HG02588 (cell line): ENCODE measurements at regions not wholly inside any gene's neighbourhood (a gene's known extent, or its start where the extent isn't known, plus 50 kb on each side); places are given as distances from the start of the nearest gene placed in this dataset.

ENCODE experiments used
- ATAC-seq: cut with Tn5 transposase; IDR thresholded peaks from one replicate; pipeline ENCODE4 v1.9.1; 2021; ENCODE audit warnings: mild to moderate bottlenecking, moderate library complexity; ENCODE audit not compliant: unreplicated experiment

DNA sequence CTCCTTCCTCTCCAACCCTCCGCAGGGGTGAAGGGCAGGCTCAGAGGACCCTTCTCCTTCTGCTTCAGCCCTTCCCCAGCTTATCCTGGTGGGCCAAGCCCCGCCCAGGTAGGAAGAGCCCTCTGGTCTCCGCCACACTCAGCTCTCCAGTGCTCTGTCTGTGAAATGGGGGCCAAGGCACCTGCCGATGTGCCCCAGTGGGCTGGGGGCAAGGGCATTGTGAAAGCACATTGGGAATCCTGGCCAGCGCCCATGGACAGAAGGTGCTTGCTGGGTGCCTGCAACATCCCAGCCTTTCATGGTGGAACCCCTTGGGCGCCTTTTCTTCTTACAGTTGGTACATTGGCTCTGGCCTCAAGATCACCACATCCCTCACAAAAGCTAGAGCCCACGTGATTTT lies 150.8 kb downstream of the INHBB start:
- no peak for ATAC-seq

DNA sequence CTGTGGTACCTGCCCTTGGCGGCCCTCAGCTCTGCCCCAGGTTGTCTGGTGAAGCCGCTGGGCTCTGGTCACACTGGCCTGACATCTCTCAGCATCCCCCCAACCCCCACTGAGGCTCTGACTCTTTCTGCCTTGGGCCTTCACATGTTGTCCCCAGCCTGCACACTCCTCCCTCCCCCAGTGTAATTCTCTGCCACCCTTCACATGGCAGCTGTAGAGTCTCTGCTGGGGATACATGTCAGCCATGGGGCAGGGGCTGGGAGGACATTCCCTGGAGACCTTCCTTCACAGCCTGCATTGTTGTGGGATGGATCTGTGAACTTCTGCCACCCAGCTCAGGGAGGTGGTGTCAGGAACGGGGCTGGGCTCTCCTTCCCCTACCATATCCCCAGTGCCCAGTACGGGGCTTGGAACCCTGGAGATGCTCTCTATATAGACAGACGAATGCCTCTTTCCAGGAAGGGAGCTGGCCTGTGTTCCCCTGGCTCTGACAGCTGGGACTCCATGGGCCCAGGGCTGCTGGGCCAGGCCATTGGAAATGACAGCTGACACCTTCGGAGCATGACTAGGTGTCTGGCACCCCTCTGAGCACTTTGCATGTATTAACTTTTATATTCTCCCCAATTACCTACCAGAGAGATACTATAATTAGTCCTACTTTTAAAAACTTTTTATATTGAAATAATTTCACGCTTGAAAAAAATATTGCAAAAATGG lies 151.5 kb downstream of the INHBB start:
- no peak for ATAC-seq

DNA sequence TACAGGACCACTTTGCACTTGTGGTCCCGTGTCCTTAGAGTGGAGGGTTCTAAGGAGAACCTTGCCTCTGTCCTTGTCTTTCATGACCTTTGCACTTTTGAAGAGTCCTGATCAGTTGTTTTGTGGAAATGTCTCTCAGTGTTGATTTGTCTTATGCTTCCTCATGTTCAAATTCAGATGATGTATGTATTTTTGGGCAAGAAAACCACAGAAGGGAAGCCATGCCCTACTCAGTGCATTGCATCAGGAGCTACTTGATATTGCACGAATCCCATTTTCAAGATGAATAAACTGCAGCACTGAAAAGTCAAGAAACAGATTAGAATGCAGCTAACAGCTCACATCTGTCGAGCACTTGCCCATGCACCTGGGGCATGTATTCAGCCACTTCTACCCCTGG lies 152.2 kb downstream of the INHBB start:
- ATAC-seq, result no peak

DNA sequence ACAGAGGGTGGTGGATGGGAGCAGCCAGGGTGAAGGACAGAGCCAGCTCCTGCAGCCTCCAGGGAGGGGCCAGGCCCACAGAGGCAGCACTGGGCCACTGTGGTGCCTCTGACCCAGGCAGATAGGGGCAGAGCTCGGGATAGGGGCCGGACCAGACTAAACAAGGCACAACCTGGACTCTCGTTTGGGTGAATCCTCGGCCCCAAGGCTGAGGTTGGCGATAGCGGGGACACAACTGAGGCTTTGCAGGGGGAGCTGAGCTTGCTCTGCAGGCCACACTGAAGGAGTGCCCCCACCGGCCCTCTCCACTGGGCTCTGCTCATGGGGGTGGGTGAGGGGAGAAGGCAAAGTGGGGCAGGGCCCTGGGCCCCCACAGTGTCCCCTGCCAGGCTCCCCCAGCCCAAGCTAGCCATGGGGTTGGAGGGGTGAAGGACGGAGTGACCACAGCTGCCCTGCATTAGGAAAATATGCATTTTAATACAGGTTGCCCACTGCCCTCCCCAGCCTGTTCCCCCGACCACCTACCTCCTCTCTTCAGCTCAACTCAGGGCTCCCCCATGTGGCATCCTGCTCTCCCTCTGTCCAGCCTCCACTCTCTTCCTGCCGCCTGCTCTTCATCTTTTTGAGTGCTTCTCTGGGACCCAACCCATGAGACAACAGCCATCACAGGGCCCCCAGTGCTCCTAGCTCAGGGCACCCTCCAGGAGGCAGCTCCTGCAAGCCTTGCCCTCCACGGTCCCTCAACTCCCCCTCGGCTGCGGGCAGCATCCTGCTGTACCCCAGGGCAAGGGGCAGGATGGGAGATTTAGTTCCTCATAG lies 152.8 kb downstream of the INHBB start:
- no peak for ATAC-seq

DNA sequence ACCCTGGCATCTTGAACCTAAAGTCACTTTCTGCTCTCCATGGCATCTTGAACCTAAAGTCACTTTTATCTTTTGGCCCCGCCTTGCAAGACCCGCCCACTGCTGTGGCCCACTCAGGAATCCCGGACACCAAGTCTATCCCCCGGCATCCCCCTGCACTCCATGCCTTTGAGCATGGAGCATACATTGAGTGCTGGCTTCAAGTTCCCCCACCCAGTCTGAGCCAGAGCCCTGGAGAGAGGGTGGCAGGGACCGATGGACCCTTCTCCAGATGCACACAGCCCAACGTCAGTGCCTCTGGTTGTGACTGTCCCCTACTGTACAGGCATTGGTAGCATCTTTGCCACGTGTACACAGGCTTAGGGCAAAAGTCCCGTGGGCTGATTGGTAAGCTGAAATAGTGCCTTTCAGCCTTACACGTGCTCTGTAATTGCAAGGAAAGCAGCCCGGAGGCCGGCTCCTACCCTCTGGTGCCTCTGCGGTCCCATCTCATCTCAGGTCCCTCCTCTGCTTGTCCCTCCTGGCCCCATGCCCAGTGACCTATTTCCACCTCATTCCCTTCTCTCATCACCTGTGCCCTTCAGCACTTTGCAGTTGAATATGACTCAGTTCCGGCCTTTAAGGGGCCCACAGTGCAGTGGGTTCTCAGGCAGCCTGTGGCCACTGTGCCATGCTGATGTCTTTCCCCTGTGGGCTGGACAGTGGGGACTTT lies 154.0 kb downstream of the INHBB start:
- no peak for ATAC-seq

DNA sequence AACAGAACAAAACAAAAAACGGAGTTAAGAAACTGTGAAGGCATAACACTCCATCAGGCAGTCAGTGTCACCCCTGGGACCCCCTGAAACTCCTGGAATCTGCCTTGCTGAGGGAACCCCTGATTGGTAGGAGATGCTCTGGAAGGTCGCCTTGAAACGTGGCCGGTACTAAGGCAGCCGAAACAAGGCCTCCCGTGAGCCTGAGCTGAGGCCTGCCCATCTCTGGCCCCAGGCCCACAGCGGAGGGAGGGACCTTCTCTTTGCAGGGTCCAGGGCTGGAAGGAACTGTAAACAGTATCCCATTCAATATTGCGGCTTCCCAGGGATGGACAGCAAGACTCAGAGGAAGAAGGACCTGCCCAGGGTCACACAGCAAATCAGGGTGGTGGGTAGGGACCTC lies 155.7 kb downstream of the INHBB start:
- ATAC-seq, result no peak

DNA sequence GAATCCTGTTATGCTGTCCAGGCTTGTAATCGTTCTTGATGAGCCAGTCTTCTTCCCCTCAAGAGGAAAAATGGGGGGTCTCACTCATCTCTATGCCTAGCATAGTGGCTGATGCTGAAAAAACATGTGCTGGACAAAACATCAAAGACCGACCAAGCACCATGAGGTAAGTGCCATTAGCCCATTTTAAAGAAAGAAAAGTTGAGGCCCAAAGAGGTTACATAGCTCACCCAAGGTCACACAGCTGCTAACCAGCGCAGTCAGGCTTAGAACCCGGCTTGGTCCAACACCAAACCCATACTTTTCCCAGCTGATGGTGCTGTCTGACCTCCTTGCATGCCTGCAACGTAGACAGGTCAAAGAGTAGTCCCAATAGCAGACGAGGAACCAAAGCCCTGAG lies 156.4 kb downstream of the INHBB start:
- no peak for ATAC-seq

DNA sequence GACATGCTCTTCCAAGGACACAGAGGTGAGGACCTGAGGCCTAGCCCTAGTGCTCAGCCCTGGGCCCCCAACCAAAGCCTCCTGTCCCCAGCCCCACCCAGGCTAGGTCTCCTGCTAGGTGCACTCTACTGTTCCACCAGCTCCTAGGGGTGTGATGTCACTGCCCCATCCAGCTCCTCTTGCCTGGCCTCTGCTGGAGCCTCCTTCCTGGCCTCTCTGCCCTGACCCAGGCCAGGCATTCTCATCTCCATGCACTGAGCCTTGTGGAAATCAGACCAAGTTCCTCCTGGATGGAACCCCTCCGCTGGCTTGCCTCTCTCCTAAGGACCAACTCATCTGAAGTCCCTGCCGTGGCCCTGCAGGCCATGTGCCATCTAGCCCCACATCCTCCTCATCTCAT lies 156.8 kb downstream of the INHBB start:
- ATAC-seq, result no peak

DNA sequence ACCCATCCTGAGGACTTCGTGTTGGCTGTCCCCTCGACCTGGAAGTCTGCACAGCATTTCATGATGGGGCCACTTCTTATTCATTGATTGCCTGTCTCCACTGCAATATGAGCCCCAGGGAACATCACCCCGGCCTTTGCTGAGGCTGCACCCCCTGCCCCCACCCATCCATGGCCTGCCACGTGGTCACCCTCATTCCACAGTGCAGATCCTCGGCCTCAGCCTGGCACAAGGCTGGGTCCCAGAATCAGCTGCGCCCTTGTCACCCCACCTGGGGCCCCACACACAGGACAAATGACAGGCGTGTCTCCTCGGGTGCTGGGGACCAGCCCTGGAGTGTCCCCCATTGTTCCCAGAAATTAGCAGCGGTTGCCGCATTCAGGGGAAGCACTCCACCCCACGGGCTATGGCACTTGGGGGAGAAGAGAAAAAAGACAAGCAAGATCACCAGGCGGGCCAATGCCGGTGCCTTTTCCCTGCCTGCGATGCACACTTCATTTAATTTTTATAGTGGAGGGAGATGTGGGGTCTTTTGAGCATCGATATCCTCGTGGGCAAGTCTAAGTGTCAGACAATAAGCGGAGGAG lies 157.4 kb downstream of the INHBB start:
- ATAC-seq, result no peak

DNA sequence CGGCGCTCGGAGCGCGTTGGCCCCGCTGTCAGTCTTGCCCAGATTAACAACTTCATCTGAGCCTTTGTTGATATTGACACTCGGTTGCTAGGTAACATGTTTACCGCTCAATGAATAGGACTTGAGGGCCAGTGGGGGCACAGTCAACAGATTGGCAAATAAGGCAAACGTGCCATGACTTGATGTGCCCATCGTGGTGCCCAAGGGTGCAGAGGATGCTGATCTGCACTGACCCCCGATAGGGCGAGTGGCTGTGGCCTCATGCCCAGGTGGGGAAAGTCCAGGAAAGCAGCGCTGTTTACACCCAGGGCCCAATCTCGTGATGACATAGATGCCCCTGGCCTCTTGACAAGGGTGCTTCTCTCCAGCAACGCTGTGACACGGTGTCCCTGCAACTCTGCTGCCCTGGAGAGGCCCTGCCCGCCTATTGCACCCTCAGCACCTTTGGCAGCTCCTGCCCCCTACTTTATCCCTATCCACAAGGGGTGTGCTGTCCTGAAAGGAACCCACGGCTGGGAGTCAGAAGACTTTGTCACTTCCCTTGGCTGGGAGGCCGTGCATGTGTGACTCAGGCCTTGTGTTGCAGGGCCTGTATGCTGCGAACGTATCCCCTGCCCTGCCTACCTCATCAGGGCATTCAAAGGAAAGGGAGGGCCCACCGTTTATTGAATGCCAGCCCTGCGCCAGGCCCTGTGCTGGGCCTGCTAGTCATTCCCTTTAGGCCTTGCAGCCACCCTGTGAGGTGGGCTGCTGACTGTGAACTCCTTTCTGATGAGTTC lies 158.0 kb downstream of the INHBB start:
- ATAC-seq, result no peak

DNA sequence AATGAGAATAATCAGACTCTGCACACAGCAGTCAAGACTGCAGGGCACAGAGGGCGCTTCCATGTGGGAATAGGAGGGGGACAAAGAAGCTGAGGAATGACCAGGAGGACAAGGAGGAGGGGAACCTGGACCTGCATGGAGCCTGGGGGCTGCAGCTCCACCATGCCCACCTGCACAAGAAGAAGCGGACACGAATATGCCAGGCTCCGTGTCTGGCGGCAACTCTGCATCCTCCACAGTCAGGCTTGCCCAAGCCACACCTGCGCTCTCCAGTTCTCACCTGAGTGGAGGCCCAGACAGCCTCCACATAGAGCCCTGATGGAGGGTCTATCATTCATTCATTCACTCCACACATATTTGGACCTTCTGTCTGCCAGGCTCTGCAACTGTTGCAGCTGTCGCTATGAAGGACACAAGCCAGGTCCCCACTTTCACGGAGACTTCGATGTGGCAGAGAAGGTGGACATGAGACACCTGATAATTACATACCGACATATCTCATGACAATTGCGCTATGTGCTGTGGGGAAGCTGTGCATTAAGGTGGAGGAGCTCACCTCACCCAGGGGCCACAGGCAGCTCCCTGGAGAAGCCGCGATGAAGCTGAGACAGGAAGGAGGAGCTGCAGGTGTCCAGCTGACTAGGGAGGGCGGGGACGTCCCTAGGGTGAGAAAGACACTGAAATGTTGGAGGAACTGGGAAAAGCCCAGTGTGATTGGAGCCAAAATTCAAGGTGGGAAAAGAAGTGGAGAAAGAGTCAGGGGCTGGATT lies 159.2 kb downstream of the INHBB start:
- no peak for ATAC-seq

DNA sequence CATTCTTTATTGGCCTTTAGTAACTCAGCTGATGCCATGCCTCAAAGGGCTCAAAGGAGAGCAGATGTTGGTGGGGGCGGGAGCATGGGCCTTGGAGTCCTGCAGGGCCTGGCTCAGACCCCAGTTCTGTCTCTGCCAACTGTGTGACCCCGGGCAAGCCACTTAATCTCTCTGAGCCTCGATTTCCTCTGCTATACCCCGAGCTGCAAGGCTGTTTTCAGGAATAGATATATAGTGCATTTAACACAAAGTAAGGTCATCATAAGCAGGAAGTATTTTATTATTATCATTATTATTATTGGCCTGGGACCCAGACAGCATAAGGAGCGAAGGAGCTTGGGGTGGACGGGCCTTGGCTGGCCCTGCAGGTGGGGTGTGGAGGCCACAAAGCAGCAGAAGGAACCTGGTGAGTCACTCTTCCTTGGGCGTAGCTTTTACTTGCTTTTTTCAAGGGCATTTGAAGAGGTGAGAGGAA lies 162.7 kb downstream of the INHBB start:
- ATAC-seq, result no peak

DNA sequence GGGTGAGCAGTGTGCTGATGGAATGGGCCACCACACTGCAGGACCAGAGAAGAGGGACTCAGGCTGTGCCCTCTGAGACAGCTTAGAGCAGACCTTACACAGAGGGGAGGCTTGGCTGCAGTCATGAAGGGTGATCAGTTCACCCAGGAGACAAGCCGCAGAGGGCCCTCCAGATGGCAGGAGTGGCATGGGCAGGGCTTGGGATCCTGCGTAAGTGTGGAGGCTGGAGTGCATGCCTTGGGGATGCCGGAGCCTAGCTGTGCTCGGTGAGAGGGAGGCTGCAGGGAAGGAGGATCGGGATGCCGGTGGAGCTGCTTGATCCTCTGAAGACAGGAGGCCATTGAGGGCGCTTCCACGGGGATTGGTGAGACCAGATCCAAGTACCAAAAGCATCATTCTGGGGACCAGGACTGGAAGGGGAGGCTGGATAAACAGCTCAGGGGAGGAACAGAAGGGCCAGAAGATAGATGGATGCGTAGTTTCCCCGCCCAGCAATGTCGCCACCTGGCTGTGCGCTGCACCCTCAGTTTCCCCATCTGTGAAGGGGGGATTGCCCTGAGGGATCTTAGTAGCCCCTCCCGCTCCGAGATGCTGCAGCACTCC lies 163.4 kb downstream of the INHBB start:
- no peak for ATAC-seq

DNA sequence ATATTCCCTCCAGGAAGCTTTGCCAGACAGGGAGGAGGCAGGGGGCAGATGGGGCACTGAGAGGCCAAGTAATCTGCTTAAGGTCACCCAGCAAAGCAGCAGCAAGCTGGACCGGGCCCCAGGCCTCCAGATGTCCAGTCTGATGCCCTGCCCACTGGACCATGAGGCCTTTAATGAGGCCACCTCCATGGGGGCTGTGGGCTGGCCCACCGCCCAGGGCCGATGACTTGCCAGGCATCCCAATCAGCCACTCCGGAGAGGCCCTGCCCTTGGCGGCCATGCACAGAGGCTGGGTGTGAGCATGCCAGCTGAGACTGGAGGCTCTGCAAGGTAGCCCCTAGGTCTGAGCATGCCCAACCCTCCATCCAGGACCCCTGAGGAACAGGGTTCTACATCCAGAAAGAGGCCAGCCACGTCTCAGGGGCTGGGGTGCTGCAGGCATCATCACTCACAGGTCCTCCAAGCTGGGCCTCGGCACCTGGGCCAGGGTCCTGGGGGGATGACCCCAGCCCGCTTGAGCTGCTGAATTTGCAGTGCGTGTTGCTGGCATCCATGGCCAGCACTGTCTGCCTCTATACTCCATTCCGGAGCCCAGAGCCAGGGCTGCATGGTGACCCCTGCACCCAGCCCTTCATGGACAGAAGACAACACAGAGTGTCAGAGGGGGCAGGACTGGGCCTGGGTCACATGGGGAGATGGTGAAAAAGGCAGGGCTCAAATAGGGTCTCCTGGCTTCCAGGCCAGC lies 164.2 kb downstream of the INHBB start:
- no peak for ATAC-seq

DNA sequence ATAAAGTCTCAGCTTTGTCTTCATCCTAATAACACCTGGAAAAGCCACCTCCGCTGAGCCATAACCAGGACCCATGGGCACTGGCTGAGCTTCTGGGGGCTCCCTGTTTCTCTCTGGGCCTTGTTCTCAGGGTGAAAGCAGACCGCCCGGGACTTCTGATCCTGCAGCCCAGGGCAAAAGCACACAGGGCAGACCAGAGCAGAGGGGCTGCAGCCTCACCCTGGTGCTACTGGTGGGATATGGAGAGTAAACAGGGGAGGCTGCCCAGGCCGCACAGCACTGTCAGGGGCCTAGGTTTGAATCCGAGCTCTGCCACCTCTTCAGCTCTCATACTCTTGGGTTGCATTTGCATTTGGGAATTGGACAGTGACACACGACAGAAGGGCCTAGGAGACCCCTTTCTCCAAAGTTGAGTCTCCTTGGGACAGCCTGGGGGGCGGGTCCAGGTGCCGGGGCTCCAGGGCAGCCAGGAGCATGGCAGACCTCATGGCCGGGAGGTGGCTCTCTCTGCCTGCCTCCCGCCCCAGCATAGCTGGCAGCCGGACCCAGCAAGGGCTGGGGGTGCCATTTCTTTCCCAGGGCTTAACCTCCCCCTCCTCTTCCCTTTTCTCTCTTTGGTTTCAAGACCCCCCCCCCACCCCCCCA lies 164.9 kb downstream of the INHBB start:
- no peak for ATAC-seq

DNA sequence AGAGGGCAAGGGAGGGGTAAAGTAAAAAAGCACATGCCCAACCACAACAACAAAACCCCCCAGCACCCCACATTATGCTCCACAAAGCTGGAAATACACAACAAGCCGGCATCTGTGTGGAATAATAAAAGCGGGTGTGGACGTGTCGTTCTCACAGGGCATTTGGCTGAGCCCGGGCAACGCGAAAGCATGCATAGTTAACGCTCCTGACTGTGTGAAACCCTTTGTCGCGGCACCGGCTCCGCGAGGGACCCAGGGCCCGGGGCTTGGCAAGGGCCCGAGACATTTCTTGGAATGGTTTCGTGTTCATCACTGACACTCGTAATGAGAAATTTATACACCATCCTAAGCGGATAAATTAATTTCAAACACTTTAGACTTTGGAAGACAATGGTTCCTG lies 165.6 kb downstream of the INHBB start:
- no peak for ATAC-seq

DNA sequence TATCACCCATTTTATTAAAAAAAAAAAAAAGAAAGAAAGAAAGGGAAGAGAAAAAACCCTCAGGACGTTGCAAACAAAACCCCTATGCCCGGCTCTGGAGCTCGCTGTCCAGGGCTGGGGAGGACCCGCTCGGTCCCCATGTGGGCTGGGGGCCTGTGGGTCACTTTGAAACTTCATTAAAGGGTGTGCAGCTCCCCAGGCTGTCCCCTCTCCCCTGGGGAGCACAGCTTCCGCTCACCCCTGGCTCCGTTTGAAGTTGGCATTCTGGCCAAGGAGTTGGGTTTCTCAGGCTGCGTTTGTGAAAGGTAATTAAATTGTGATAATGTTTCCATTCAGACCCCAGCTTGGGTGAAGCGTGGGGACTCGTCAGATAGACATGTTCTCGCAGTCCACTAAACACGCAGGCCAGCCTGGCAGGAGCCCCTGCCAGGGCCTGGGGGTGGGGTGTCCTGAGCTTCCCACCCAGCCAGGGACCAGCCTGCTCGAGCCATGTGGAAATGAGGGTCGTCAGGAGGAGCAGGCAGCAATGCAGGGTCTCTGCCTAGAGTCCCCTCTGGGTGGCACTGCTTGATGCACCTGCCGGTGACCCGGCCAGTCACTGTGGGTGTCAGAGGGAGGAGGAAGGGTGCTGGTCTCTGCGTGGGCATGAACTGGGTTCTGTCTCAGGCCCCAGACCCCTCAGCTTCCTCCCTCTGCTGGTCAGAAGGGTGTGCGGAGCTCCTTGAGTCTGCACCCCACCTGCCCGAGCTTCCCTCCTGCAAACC lies 166.2 kb downstream of the INHBB start:
- ATAC-seq, result no peak
